Activated naive CD8-positive, alpha-beta T cell treated with anti-CD3 and anti-CD28 coated beads, Interleukin-2, amount 50 U/mL, for 24 hours (primary cell): ENCODE measurements at regions not wholly inside any gene's neighbourhood (a gene's known extent, or its start where the extent isn't known, plus 50 kb on each side); places are given as distances from the start of the nearest gene placed in this dataset.
A peak's percentile ranks its signal among the peaks of the same experiment; 100 is the strongest.

Experiments used
- ATAC-seq: fragments of 150-1000 bp; cut with Tn5 transposase; one replicate; pipeline ENCODE4 v1.10.0; 2021
- DNase-seq: peaks from one replicate; pipeline ENCODE4 v3.0.0; 2021
- H3K27ac Mint-ChIP-seq: one replicate; pipeline ENCODE4 v1.8.0; 2021; ENCODE audit warnings: mild to moderate bottlenecking, mixed read lengths
- H3K27me3 Mint-ChIP-seq: one replicate; pipeline ENCODE4 v1.8.0; 2021; ENCODE audit warnings: mixed read lengths
- H3K36me3 Mint-ChIP-seq: one replicate; pipeline ENCODE4 v1.8.0; 2021; ENCODE audit warnings: low read depth, mixed read lengths
- H3K4me1 Mint-ChIP-seq: one replicate; pipeline ENCODE4 v1.8.0; 2021; ENCODE audit warnings: mixed read lengths
- H3K4me3 Mint-ChIP-seq: one replicate; pipeline ENCODE4 v1.8.0; 2021; ENCODE audit warnings: mild to moderate bottlenecking, moderate library complexity, mixed read lengths
- H3K9me3 Mint-ChIP-seq: one replicate; pipeline ENCODE4 v1.8.0; 2021; ENCODE audit warnings: mixed read lengths

DNA sequence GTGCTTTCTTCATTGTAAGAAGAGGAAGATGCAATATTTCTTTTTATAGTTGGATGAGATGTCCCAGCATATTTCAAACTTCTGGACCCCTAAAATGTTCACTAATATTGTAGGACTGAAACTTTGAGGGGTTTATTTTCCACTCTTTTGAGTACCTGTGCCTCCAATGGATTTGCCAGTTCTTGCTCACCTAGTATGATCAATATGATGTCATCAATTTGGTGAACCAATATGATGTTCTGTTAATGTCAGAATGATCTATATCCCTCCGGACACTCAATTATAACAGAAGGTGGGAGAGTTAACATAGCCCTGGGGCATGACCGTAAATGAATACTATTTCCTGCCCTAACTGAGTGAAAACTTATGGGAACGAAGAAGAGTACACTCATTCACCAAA, 178.3 kb downstream of the CBLN1 start:
- DNase-seq (no peak), ATAC-seq (no peak)
- Mint-ChIP-seq H3K9me3 (peaks cover 13% of the 10 kb centered on the region), H3K4me3 (no peak overlapping the region), H3K4me1 (no peaks in the 10 kb centered on the region), H3K36me3 (no peaks in the 10 kb centered on the region), H3K27ac (no peak overlapping the region), H3K27me3 (no peaks in the 10 kb centered on the region)

DNA sequence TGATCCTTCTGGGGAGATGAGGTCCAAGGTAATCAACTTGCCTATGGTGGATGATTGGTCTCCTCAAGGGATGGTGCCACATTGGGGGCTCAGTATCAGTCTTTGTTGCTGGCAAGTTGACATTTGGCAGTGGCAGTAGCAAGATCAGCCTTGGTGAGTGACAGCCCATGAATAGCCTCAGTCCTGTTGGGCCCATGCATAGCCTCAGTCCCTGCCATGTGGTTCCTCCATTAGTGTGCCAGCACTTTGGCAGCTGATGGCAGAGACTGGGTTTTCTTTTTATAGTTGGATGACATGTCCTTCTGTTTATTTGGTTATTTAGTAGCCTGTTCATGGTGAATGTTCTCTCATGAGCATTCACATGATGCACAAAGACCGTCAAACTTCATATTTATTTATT, 179.6 kb downstream of the CBLN1 start:
- Mint-ChIP-seq H3K9me3 (peaks cover 13% of the 10 kb centered on the region), H3K27me3 (no peaks in the 10 kb centered on the region), H3K27ac (no peak overlapping the region), H3K4me3 (no peak overlapping the region), H3K36me3 (no peaks in the 10 kb centered on the region), H3K4me1 (no peaks in the 10 kb centered on the region)
- ATAC-seq: no peak
- no peak for DNase-seq

DNA sequence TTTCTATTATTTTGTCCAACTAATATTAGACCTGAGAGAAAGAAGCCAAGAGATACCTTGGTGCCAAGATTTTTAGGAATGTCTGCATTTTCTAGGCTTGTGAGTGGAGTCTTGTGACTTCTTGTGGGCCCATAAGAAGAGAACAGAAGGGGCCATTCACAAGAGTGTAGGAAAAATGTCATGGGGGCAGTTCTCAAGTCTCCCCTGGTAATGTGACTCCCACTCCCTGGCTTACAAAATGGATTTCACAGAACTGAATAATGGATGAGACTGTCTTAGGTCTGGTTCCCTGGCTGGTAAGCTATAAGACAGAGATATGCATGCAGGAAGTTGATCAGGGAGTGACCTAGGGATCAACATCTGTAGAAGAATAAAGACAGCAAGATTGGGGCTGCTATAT, 181.3 kb downstream of the CBLN1 start:
- Mint-ChIP-seq H3K27me3 (no peaks in the 10 kb centered on the region), H3K4me1 (no peaks in the 10 kb centered on the region), H3K4me3 (no peak overlapping the region), H3K27ac (no peak overlapping the region), H3K9me3 (peaks cover 12% of the 10 kb centered on the region), H3K36me3 (no peaks in the 10 kb centered on the region)
- no peak for ATAC-seq
- no peak for DNase-seq

DNA sequence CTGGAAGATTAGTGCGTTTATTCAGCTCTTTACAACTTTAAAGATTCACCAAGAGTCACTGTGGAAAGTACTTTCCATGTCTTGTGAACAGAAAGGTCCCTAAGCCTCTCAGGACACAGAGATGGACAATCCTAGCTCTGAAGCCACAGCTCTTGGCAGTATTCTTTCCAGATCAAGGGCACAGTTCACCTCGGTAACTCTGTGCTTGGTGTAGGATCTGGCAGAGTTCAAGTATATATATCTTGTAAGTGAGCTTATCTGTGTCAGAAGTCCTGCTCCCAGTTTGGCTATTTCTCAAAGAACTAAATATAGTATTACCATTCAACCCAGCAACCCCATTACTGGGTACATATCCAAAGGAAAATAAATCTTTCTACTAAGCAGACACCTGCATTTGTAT, 183.7 kb downstream of the CBLN1 start:
- DNase-seq: no peak
- no peaks in the 10 kb centered on the region for H3K4me1 Mint-ChIP-seq
- H3K36me3 Mint-ChIP-seq: no peaks in the 10 kb centered on the region
- H3K4me3 Mint-ChIP-seq: no peak overlapping the region
- no peak for ATAC-seq
- no peaks in the 10 kb centered on the region for H3K27me3 Mint-ChIP-seq
- H3K27ac Mint-ChIP-seq: no peak overlapping the region
- peaks cover 5% of the 10 kb centered on the region for H3K9me3 Mint-ChIP-seq

DNA sequence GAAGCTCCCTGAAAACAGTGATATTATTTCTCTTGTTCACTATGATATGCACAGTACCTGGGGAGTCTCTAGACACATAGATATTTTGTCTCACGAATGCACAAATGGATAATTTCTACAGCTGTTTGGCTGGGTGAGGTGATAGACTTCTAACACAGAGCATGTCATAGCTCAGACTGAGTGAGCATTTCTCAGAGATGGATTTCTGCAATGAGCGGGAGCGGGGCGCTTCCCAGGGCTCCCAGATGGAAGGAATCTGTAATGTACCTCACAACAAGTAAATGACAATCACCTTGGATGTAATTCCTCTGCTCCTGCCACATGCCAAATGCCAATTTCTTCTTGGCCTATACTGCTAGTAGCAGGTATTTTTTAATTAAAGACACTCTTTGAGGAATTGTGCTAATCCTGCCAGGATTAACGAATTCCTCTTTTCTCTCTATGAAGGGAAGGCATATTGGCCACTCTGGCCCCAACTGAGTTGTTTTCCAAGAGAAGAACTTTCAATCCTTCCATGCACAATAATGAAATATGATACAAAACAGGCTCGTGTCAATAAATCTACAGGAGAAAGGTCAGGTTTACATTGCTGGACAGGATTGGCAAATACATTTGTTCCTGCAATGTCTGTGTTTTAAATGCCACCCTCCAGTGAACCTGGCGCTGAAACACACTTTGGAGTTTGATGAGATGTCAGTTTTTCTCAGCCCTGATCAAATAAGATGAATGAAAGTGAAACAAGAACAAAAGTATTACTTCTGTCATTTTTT, 185.3 kb downstream of the CBLN1 start:
- ATAC-seq (no peak), DNase-seq (no peak)
- Mint-ChIP-seq H3K4me3 (no peak overlapping the region), H3K27me3 (no peaks in the 10 kb centered on the region), H3K27ac (no peak overlapping the region), H3K9me3 (no peaks in the 10 kb centered on the region), H3K36me3 (no peaks in the 10 kb centered on the region), H3K4me1 (no peaks in the 10 kb centered on the region)

DNA sequence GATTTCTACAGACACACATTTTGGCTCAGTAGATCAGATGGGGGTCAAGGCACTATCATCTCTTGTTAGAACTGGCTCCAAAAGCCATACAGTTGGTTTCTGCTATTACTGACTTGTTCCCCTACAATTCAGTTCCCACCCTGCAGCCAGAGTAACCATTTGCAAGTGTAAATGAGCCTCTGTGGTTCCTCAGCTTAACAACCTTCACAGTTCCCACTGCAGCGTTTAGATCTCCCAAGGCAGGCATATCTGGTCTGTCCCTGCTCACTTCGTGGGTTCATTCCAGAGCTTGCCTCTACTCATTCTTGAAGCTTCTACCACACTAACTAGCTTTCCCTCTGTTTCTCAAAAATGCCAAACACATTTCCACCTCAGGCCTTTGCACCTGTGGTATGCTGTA, 186.1 kb downstream of the CBLN1 start:
- DNase-seq (no peak), ATAC-seq (no peak)
- H3K4me3 Mint-ChIP-seq: no peak overlapping the region
- H3K36me3 Mint-ChIP-seq: no peaks in the 10 kb centered on the region
- no peaks in the 10 kb centered on the region for H3K27me3 Mint-ChIP-seq
- H3K9me3 Mint-ChIP-seq: no peaks in the 10 kb centered on the region
- no peaks in the 10 kb centered on the region for H3K4me1 Mint-ChIP-seq
- H3K27ac Mint-ChIP-seq: no peak overlapping the region

DNA sequence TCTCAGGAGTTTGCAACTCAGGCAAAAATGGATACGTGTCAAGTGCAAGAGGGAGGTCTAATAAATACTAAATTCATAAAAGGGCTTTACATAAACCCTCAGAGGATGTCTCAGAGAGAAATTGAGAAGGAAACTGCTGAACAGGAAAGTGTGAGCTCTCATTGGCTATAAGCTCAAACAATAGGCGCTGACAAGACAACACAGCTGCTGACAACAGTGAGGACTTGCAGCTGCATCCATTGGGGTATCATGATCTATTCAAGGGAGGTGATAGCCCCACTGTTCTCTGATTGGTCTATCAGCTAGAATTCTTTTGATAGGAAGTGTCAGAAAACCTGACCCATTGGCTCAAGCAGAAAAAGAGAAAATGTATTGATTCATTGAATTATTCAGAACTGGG, 187.2 kb downstream of the CBLN1 start:
- no peak overlapping the region for H3K27ac Mint-ChIP-seq
- no peaks in the 10 kb centered on the region for H3K9me3 Mint-ChIP-seq
- no peak overlapping the region for H3K4me3 Mint-ChIP-seq
- DNase-seq (no peak), ATAC-seq (no peak)
- H3K36me3 Mint-ChIP-seq: no peaks in the 10 kb centered on the region
- H3K4me1 Mint-ChIP-seq: no peaks in the 10 kb centered on the region
- H3K27me3 Mint-ChIP-seq: no peaks in the 10 kb centered on the region

DNA sequence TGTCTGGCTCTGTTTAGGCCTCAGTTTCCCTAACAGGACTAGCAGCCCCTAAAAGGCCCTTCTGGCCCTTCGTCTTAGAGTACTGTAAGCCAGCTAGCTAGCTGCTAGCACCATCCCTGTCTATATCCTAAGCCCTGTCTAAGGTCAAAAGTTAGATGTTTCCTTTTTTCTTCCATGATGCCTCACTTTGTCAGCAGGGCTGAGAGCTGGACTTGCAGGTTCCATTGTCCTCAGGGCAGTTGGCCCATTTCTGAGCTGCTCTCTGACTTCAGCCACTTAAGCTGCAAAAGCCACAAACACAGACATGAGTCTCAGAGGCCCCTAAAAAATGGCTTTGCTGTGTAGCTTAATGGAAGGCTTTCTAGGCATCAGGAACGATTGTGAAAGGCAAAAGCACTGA, 187.7 kb downstream of the CBLN1 start:
- Mint-ChIP-seq H3K27ac (no peak overlapping the region), H3K9me3 (no peaks in the 10 kb centered on the region), H3K4me3 (no peak overlapping the region), H3K27me3 (no peaks in the 10 kb centered on the region), H3K36me3 (no peaks in the 10 kb centered on the region), H3K4me1 (no peaks in the 10 kb centered on the region)
- no peak for DNase-seq
- no peak for ATAC-seq

DNA sequence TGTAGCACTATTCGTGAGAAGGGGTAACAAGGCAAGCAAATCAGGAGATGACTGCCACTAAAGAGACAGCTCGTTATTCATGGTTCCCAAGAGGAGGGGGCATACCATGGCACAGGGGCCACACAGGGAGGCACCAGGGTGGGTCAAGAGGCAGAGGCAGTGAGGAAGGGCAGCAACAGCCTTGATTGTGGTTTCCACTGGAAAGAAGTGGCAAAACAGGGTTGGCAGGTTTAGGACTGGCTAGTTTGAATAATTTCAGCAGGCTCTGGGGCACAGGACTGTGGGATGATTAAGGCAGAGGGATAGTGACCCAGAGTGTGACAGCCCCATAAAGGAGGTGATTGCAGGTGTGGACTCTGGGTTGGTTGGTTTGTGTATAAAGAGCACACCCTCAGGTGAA, 188.9 kb downstream of the CBLN1 start:
- no peak overlapping the region for H3K4me3 Mint-ChIP-seq
- H3K9me3 Mint-ChIP-seq: no peaks in the 10 kb centered on the region
- no peaks in the 10 kb centered on the region for H3K36me3 Mint-ChIP-seq
- no peaks in the 10 kb centered on the region for H3K4me1 Mint-ChIP-seq
- DNase-seq: no peak
- no peaks in the 10 kb centered on the region for H3K27me3 Mint-ChIP-seq
- no peak overlapping the region for H3K27ac Mint-ChIP-seq
- no peak for ATAC-seq

DNA sequence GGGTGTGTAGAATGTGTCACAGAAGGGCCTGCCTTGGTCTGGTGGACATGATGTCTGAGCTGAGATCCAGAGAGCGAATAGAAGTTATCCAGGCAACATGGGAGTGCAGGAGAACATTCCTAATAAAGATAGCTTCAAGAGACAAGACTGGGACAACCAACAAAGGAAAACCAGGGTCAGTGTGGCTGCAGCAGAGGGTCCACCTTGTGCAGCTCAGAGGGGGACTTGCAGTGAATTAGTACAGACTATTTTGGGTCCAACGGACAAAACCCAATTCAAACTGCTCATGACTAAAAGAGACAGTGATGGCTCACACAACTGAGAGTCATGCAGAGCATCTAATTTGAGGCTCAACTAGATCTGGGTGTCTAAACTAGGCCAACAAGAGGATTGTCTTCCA, 192.1 kb downstream of the CBLN1 start:
- no peaks in the 10 kb centered on the region for H3K27me3 Mint-ChIP-seq
- H3K36me3 Mint-ChIP-seq: no peaks in the 10 kb centered on the region
- no peaks in the 10 kb centered on the region for H3K4me1 Mint-ChIP-seq
- DNase-seq (no peak), ATAC-seq (no peak)
- H3K9me3 Mint-ChIP-seq: peaks cover 8% of the 10 kb centered on the region
- H3K27ac Mint-ChIP-seq: no peak overlapping the region
- H3K4me3 Mint-ChIP-seq: no peak overlapping the region

DNA sequence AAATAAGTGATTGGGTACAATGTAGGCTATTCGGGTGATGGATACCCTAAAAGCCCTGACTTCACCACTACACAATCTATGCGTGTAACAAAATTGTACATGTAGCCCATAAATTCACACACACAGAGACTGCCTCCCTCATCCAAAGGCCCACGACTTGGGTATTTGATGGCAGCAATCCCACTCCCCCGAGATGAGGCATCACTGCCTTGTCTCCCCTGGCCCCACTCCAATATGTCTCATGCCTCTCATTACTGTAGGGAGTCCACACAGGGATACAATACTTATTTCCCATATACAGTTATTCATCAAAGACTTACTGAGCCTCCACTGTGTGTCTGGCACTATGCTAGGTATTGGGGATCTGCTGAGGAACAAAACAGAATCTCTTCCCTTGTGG, 192.6 kb downstream of the CBLN1 start:
- ATAC-seq (no peak), DNase-seq (no peak)
- Mint-ChIP-seq H3K4me3 (no peak overlapping the region), H3K27me3 (no peaks in the 10 kb centered on the region), H3K27ac (no peak overlapping the region), H3K36me3 (no peaks in the 10 kb centered on the region), H3K4me1 (no peaks in the 10 kb centered on the region), H3K9me3 (peaks cover 13% of the 10 kb centered on the region)

DNA sequence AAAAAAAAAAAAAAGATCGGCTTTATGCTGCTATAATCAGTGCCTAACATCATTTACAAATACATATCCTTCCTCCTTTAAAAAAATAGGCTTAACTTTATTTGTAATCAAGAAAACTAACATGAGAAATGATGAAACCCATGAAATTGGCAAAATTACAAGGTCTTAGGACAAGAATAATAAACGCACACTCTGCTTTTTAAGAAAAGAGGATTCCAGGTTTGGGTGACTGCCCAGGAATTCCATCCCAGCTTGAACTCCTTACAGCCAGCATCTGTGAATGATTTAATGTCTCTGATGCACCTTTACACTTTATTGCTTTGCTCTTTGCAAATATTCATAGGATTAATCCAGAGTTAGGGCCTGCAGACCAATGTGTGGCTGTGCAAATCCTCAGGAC, 196.0 kb downstream of the CBLN1 start:
- no peaks in the 10 kb centered on the region for H3K27me3 Mint-ChIP-seq
- no peak overlapping the region for H3K27ac Mint-ChIP-seq
- no peak for DNase-seq
- no peaks in the 10 kb centered on the region for H3K36me3 Mint-ChIP-seq
- no peaks in the 10 kb centered on the region for H3K4me1 Mint-ChIP-seq
- peaks cover 14% of the 10 kb centered on the region for H3K9me3 Mint-ChIP-seq
- no peak for ATAC-seq
- no peak overlapping the region for H3K4me3 Mint-ChIP-seq

DNA sequence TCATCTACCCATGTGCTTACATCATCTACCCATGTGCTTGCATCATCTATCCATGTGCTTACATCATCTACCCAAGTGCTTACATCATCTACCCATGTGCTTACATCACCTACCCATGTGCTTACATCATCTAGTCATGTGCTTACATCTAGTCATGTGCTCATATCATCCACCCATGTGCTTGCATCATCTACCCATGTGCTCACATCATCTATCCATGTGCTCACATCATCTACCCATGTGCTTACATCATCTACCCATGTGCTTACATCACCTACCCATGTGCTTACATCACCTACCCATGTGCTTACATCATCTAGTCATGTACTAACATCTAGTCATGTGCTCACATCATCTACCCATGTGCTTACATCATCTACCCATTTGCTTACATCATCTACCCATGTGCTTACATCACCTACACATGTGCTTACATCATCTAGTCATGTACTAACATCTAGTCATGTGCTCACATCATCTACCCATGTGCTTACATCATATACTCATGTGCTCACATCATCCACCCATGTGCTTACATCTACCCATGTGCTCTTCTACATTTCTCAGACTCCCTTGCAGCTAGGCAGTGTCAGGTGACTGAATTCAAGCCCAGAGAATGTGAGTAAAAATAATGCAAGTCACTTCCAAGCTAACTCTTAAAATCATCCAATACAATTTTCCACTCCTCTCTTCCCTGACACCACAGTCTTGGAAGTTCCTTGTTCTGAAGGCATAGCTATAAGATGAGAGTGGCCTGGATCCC, 196.8 kb downstream of the CBLN1 start:
- peaks cover 17% of the 10 kb centered on the region for H3K9me3 Mint-ChIP-seq
- no peak overlapping the region for H3K4me3 Mint-ChIP-seq
- peak overlapping the region; percentile 9 for H3K27ac Mint-ChIP-seq
- no peaks in the 10 kb centered on the region for H3K4me1 Mint-ChIP-seq
- no peaks in the 10 kb centered on the region for H3K36me3 Mint-ChIP-seq
- H3K27me3 Mint-ChIP-seq: no peaks in the 10 kb centered on the region
- no peak for DNase-seq
- no peak for ATAC-seq

DNA sequence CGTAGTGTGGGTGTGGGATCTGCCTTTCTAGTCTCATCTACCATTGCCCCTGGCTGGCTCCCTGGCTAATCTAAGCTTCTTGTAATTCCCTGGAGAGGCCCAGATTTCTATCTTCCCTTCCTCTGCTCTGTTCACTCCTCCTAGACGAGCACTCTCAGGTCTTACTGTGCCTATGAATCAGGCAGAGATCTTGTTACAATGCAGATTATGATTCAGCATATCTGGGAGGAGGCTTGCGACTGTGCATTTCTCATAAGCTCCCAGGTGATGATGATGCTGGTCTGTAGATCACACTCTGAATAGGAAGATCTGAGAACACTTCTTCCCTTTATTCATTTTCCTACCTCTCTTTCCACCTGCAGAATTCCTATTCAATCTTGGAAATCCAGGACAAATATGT, 200.1 kb downstream of the CBLN1 start:
- no peak overlapping the region for H3K27ac Mint-ChIP-seq
- no peak overlapping the region for H3K4me3 Mint-ChIP-seq
- no peak for ATAC-seq
- no peak for DNase-seq
- peaks cover 28% of the 10 kb centered on the region for H3K9me3 Mint-ChIP-seq
- H3K36me3 Mint-ChIP-seq: no peaks in the 10 kb centered on the region
- no peaks in the 10 kb centered on the region for H3K4me1 Mint-ChIP-seq
- H3K27me3 Mint-ChIP-seq: no peaks in the 10 kb centered on the region

DNA sequence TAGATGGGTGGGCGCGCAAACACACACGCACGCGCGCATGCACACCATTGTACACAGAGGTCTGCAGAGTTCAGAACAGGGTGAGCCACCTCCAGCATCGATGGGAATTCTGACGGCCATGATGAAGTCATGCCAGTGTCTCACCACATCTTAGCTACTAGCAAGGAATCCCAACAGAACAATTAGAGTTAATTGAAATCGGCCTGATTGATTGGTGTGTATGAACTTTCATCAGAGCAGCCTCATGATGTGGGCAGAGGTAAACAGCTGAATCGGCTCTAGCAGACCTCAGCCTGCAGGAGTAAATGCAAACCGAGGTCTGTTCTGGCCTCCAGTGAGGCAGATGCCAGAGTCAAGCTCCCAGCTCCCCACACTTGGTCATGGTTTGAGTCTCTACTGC, 200.6 kb downstream of the CBLN1 start:
- Mint-ChIP-seq H3K4me1 (no peaks in the 10 kb centered on the region), H3K36me3 (no peaks in the 10 kb centered on the region), H3K4me3 (no peak overlapping the region), H3K27me3 (no peaks in the 10 kb centered on the region), H3K27ac (no peak overlapping the region), H3K9me3 (peaks cover 28% of the 10 kb centered on the region)
- no peak for ATAC-seq
- DNase-seq: no peak
